ENCODE measurements at regions not wholly inside any gene's neighbourhood (a gene's known extent, or its start where the extent isn't known, plus 50 kb on each side); places are given as distances from the start of the nearest gene placed in this dataset.

- intact Hi-C loops (cut with micrococcal nuclease): no loop called here
- Histone ChIP-seq H3K27ac (ENCODE audit: insufficient read depth, low read depth, low read length) (no peak overlapping the region), H2AFZ (ENCODE audit: low read depth, low read length) (peak overlapping the region; percentile 65), H3K9ac (replicated peaks; ENCODE audit: extremely low read depth, insufficient read depth, low read length) (no peak overlapping the region), H3K4me2 (ENCODE audit: insufficient read depth, low read length) (no peak overlapping the region), H3K4me3 (replicated peaks in 1 of 3; ENCODE audit: insufficient read depth in 1 of 3, low read depth in 1 of 3, low read length in 3 of 3) (no peak overlapping the region), H3K36me3 (ENCODE audit: control insufficient read depth in 2 of 2, extremely low read depth in 1 of 2, insufficient read depth in 2 of 2, low read length in 2 of 2) (no peaks in the 10 kb centered on the region), H4K20me1 (replicated peaks; ENCODE audit: control insufficient read depth, extremely low read depth, insufficient read depth, low read length) (no peaks in the 10 kb centered on the region), H3K27me3 (ENCODE audit: control insufficient read depth in 2 of 2, insufficient read depth in 2 of 2, low read length in 2 of 2) (peaks cover 0 to 3% of the 10 kb centered on the region in 2 experiments), H3K79me2 (ENCODE audit: control insufficient read depth, insufficient read depth, low read length) (no peaks in the 10 kb centered on the region), H3K9me1 (replicated peaks; ENCODE audit: control insufficient read depth, extremely low read depth, insufficient read depth, low read length) (no peaks in the 10 kb centered on the region), H3K9me3 (replicated peaks; ENCODE audit: control insufficient read depth, insufficient read depth, low read length) (no peaks in the 10 kb centered on the region), H3K4me1 (ENCODE audit: control insufficient read depth, extremely low read depth, insufficient read depth, low read length) (no peaks in the 10 kb centered on the region)
- no peak for DNase-seq (ENCODE audit: low read depth, low spot score)
- ChIA-PET CTCF (interaction anchor here (2.0 to 2.6 kb wide), 2 partner anchors 21 to 66 kb away, joined by 6 to 9 read pairs; no protein-coding TSS in a partner anchor), POLR2A (no interaction called here)
- no peak for TF ChIP-seq MAX (IDR thresholded peaks at IDR 0.05; ENCODE audit: insufficient read depth, insufficient read length)
- TF ChIP-seq CTCF (IDR thresholded peaks at IDR 0.05; ENCODE audit: extremely low read depth in 1 of 2, insufficient read depth in 1 of 2, low read depth in 1 of 2, low read length in 2 of 2): no peak
- no peak for TF ChIP-seq MYC (IDR thresholded peaks at IDR 0.05; ENCODE audit: low read depth, low read length)
- TF ChIP-seq EZH2 (IDR thresholded peaks at IDR 0.05; ENCODE audit: borderline replicate concordance, low read depth, low read length, severe bottlenecking): no peak
- TF ChIP-seq POLR2A (IDR thresholded peaks at IDR 0.05; ENCODE audit: low read depth, low read length): no peak
- TF ChIP-seq JUN (IDR thresholded peaks at IDR 0.05; ENCODE audit: borderline replicate concordance, insufficient read depth, insufficient read length, low read depth): no peak
- no peak for TF ChIP-seq FOS (IDR thresholded peaks at IDR 0.05; ENCODE audit: borderline replicate concordance, insufficient read depth, low read length)
- no TSS peak for BruUV-seq (replicated peaks)
- dilution Hi-C loops (cut with MboI; ENCODE audit: extremely low pct_ligation_motif_present, low sequenced_read_pairs): no loop called here
- FAIRE-seq: no peak
These were observed 116.8 kb upstream of the BACH2 start for GRCh38 chr6:90413396-90413795.

Measured in endothelial cell of umbilical vein (primary cell).